SHP77 (cell line): ENCODE measurements at regions not wholly inside any gene's neighbourhood (a gene's known extent, or its start where the extent isn't known, plus 50 kb on each side); places are given as distances from the start of the nearest gene placed in this dataset.

ENCODE experiments used
- DNase-seq, 2 experiments: peaks; one replicate each; lab custom pipeline; 2025; lab: John Stamatoyannopoulos, UW

- no peak for DNase-seq
Measured at GRCh38 chr9:109549386-109549785, 51.3 kb upstream of the PTPN3 start.

DNA sequence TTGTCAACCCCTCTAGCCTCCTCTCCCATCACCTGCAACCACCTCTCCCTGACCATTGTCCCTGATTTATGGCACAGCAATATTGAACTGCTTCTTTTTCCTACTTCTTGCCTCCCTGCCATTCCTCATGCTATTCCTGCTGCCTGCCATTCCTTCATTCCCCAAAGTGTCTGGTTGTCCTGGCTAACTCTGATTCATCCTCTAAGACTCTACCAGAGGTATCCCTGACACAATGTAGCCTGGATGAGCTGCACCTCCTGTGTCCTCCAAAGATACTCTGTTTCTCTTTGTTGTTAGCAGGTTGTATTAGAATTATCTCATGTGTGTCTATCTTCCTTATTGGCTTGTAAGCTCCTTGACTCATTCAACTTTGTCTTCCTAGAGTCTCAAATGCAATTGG lies 53.5 kb upstream of the PTPN3 start:
- DNase-seq: no peak

GRCh38 chr9:109555215-109555614 lies 57.1 kb upstream of the PTPN3 start:
- DNase-seq: no peak

- no peak for DNase-seq
Measured at GRCh38 chr9:109556061-109556460, 58.0 kb upstream of the PTPN3 start.

DNA sequence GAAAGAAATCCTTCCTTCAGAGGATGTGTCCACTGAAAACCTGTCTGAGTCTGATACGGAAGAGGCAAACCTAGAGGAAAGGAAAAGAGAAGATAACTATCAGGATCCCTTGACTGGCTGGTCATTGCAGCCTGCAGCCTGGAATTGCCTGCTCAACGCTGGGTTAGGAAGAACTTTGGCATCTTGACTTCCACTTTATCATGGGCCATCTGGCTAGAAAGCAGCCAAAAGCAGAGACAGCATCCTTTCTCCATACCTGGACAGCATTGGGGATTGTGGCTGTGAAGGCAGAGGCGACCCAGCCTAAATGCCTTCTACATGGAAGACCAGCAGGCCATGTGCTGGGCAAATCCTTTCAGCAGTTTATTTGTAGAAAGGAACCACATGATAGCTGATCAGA lies 58.7 kb upstream of the PTPN3 start:
- no peak for DNase-seq

GRCh38 chr9:109557481-109557880 lies 59.4 kb upstream of the PTPN3 start:
- no peak for DNase-seq

DNA sequence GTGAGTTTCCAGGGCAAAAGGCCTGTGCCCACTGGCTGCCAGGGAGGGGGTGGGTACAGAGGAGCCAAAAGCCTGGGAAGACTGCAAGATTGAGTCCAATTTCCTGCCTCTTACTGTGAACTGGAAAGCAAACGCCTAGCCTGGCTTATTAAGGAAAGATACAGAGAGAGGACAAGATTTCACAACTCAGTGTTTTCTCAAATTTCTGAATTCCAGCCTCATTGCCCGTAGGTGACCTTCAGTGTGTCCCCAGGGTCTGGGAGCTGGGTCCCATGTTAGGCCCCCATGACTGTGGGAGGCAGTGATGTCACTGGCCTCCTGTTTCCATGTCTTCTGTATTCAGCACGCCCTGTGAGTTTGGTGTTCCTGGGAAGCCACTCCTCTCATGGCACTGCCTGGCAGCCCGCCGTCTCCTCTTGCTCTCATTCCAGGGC lies 60.6 kb upstream of the PTPN3 start:
- DNase-seq: no peak

GRCh38 chr9:109560470-109561132 lies 62.5 kb upstream of the PTPN3 start:
- DNase-seq: peak in 1 of 2 experiments; percentile 23

DNA sequence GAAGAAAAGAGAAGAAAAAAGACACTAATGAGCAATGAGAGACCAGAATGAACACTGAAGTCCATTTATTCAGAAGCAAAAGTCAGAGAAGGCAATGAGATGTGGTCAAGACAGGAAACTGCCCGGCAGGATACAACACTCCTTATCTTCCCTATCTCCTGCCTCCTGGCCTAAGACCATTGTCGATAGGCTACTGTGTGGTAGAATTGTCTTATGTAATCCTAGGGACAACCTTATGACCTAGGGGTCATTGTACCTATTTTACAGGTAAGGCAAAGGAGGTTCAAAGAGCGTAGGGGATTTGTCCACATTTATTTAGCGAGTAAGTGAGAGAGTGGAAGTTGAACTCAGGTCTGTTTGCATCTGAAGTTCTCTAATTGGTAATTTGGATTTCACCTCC lies 63.0 kb upstream of the PTPN3 start:
- DNase-seq: no peak

DNA sequence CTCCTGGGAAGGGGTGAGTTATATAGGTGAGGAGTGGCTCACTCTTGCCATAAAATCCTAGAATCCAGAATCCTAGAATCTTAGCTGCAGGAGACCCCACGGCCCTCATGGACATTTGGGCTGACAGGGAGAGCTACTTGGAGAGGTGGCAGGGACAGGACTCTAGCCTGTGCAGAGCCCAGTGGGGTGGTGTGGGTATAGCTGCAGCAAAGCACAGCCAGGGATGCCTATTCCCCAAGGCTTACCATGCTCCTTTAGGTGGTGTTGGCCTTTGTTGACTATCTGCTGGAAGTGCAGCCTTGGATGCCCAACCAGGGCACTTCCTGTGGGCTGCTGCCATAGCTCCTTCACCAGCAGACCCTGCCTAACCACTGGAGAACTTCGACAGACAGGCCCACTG lies 70.0 kb upstream of the PTPN3 start:
- no peak for DNase-seq

DNA sequence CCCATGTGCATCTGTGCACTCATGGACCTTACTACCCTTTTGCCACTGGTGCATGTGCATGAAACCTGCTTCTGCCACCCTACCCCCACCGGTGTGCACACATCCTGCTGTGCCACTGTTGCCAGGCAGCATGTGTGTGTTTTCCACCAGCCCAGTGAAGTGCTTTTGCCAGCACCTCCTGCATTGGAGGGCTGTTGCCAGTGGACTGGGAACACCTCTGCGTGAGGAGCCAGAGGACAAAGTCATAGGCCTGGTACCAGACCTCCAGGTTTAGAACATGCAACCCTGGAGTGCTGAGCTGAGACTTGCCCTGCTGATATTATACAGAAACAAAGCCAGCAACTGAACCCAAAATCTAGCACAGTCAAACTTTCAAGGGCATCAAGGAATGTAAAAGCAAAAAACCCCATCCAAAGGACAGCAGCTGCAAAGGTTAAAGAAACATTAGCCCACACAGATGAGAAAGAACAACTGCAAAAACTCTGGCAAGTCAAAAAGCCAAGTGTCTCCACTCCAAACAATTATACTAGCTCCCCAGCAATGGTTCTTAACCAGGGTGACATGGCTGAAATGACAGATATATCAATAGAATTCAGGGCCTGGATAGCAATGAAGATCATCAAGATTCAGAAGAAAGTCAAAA lies 70.6 kb upstream of the PTPN3 start:
- no peak for DNase-seq

GRCh38 chr9:109574061-109574882 lies 76.2 kb upstream of the PTPN3 start:
- DNase-seq: peak; percentile 44 to 58

- DNase-seq: no peak
Measured at GRCh38 chr9:109576762-109577161, 78.7 kb upstream of the PTPN3 start.

DNA sequence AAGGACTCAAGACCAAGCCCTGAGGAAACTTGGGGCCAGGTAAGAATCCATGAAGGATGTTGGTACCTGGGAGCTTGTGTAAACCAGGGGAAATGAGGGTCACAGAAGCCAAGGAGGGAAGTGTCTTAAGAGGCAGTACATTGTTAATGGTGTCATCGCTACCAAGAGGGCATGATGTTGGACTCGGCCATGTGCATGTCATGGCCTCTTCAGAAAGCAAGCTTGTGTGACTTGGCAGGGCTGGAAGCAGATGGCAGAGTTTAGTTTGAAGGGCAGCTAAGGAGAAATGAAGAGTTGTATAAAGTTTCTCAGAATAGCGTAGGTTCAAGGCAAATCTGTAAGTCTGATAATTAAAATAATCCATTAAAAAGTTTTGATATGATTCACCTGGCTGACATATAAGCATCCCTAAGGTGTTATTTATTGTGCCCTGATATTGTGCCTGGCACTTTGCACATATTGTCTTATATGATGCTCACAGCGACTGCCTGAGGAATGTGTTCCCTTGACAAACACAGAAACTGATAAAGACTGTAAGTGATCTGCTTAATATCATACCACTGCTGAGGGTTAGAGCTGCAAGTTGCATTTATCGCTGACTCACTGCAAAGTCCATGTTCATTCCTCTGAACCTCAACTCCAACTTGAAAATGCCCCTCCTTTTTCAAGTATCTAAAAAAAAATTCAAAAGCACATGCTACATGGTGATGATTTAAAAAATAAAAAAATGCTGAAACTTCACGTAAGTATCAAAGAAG lies 81.3 kb upstream of the PTPN3 start:
- no peak for DNase-seq

- no peak for DNase-seq
Measured at GRCh38 chr9:109582386-109582785, 84.3 kb upstream of the PTPN3 start.

GRCh38 chr9:109584205-109584604 lies 86.1 kb upstream of the PTPN3 start:
- no peak for DNase-seq

- no peak for DNase-seq
Measured at GRCh38 chr9:109585796-109586195, 87.7 kb upstream of the PTPN3 start.

DNA sequence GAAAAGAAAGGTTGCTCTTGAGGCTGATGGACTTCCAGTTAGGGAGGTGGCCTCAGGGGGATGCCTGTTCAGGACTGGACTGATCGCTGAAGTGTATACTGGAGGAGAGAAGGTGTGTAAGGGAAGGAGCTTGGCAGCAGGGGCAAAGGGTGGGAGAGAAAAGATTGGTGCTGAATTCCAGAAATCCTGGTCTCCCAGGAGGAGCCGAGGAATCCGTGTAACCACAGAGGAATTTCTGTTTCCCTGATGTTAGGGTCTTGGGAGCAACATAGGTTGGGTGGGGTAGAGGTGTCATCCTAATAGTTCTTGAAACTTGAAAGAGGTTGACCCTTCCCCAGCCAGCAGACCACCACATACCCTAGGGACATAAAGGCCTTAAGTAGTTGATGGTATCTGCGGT lies 88.9 kb upstream of the PTPN3 start:
- DNase-seq: no peak

- no peak for DNase-seq
Measured at GRCh38 chr9:109588415-109588814, 90.3 kb upstream of the PTPN3 start.

DNA sequence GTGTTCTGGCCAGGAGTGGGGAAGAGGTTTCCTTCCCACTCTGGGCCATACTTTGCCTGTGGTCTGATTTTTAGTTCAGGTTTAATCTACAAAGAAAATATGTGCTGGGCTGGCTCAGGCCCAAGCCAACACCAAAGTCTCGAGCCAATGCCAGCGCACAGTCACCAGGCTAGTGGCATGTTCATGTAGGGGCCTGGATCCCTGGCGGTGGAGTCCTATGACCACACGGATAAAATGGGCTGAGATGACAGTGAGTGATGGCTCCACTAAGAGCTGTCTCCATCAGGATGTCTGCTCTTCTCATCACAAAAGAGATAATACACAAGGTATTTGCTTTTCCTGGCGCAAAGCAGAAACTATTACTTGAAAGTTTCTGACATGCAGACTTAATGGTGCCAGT lies 92.9 kb upstream of the PTPN3 start:
- DNase-seq: no peak

- no peak for DNase-seq
Measured at GRCh38 chr9:109591691-109592090, 93.6 kb upstream of the PTPN3 start.

DNA sequence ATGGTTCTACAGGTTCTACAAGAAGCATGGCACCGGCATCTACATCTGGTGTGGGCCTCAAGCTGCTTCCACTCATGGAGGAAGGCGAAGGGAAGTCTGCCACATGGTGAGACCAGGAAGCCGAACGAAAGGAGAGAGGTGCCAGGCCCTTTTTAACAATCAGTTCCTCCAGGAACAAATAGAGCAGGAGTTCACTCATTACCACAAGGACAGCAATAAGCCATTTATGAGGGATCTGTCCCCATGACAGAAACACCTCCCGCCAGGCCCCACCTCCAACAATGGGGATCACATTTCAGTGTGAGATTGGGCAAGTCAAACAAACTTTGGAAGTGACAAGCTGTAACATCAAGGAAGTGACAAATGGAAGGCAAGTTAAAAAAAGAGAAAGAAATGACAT lies 95.5 kb upstream of the PTPN3 start:
- DNase-seq: no peak
